GM21825 (cell line): ENCODE measurements at regions not wholly inside any gene's neighbourhood (a gene's known extent, or its start where the extent isn't known, plus 50 kb on each side); places are given as distances from the start of the nearest gene placed in this dataset.
"Not testable (repeated sequence)": the region's sequence is repeated elsewhere in the genome, so short reads cannot be mapped to it uniquely, and the experiment has no call there.

Experiments
- ATAC-seq: cut with Tn5 transposase; IDR thresholded peaks from one replicate; pipeline ENCODE4 v1.9.1; 2021; ENCODE audit warnings: mild to moderate bottlenecking, moderate library complexity; ENCODE audit not compliant: unreplicated experiment

GRCh38 chr11:38595359-38596016 is 1997.5 kb upstream of the RAG2 start:
- ATAC-seq = not testable (repeated sequence)

- ATAC-seq = no peak
Measured at GRCh38 chr11:38594895-38595294, 1996.9 kb upstream of the RAG2 start.

- no peak for ATAC-seq
Measured at GRCh38 chr11:38593649-38594048, 1995.6 kb upstream of the RAG2 start.

- no peak for ATAC-seq
Measured at GRCh38 chr11:38582756-38583155, 1984.7 kb upstream of the RAG2 start.

GRCh38 chr11:38582151-38582550 is 1984.1 kb upstream of the RAG2 start:
- no peak for ATAC-seq

GRCh38 chr11:38577769-38578168 is 1979.7 kb upstream of the RAG2 start:
- no peak for ATAC-seq

GRCh38 chr11:38562562-38562961 is 1964.5 kb upstream of the RAG2 start:
- ATAC-seq = no peak

GRCh38 chr11:38553148-38553547 is 1955.1 kb upstream of the RAG2 start:
- ATAC-seq = no peak

GRCh38 chr11:38547462-38547861 is 1949.4 kb upstream of the RAG2 start:
- no peak for ATAC-seq

GRCh38 chr11:38543986-38544385 is 1946.0 kb upstream of the RAG2 start:
- no peak for ATAC-seq

- no peak for ATAC-seq
Measured at GRCh38 chr11:38543311-38543710, 1945.3 kb upstream of the RAG2 start.

- no peak for ATAC-seq
Measured at GRCh38 chr11:38538866-38539680, 1941.0 kb upstream of the RAG2 start.

GRCh38 chr11:38530226-38530625 is 1932.2 kb upstream of the RAG2 start:
- no peak for ATAC-seq

GRCh38 chr11:38524945-38525344 is 1926.9 kb upstream of the RAG2 start:
- no peak for ATAC-seq

GRCh38 chr11:38517991-38518390 is 1920.0 kb upstream of the RAG2 start:
- no peak for ATAC-seq

- not testable (repeated sequence) for ATAC-seq
Measured at GRCh38 chr11:38512830-38513229, 1914.8 kb upstream of the RAG2 start.

GRCh38 chr11:38510041-38510440 is 1912.0 kb upstream of the RAG2 start:
- ATAC-seq = no peak

GRCh38 chr11:38503876-38504275 is 1905.8 kb upstream of the RAG2 start:
- ATAC-seq = no peak

GRCh38 chr11:38498721-38499120 is 1900.7 kb upstream of the RAG2 start:
- ATAC-seq = no peak

GRCh38 chr11:38491986-38492385 is 1894.0 kb upstream of the RAG2 start:
- no peak for ATAC-seq

GRCh38 chr11:38481391-38481790 is 1883.4 kb upstream of the RAG2 start:
- ATAC-seq = no peak

- no peak for ATAC-seq
Measured at GRCh38 chr11:38476808-38477575, 1879.0 kb upstream of the RAG2 start.
